LNCaP clone FGC (cell line): ENCODE measurements at regions not wholly inside any gene's neighbourhood (a gene's known extent, or its start where the extent isn't known, plus 50 kb on each side); places are given as distances from the start of the nearest gene placed in this dataset.

ENCODE experiments used
- DNase-seq: peaks from one replicate; pipeline ENCODE4 v3.0.0-alpha.2; 2011; ENCODE audit warnings: low read depth
- H3K4me3 ChIP-seq: 2 replicates; pipeline ENCODE4 v1.5.1; 2011; ENCODE audit warnings: mild to moderate bottlenecking, low read depth, low read length, control low read depth
- TF ChIP-seq, protein P1 (sequence below): IDR thresholded peaks from 2 replicates; pipeline ENCODE4 v1.5.1; 2012; ENCODE audit warnings: mild to moderate bottlenecking; ENCODE audit not compliant: control insufficient read depth, insufficient read depth; ENCODE audit errors: extremely low read depth

- DNase-seq: no peak
- no peak overlapping the region for H3K4me3 ChIP-seq
- TF ChIP-seq, protein P1, sequence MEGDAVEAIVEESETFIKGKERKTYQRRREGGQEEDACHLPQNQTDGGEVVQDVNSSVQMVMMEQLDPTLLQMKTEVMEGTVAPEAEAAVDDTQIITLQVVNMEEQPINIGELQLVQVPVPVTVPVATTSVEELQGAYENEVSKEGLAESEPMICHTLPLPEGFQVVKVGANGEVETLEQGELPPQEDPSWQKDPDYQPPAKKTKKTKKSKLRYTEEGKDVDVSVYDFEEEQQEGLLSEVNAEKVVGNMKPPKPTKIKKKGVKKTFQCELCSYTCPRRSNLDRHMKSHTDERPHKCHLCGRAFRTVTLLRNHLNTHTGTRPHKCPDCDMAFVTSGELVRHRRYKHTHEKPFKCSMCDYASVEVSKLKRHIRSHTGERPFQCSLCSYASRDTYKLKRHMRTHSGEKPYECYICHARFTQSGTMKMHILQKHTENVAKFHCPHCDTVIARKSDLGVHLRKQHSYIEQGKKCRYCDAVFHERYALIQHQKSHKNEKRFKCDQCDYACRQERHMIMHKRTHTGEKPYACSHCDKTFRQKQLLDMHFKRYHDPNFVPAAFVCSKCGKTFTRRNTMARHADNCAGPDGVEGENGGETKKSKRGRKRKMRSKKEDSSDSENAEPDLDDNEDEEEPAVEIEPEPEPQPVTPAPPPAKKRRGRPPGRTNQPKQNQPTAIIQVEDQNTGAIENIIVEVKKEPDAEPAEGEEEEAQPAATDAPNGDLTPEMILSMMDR: no peak
Observed at GRCh38 chr2:41475959-41476358, 571.9 kb upstream of the PKDCC start.

GRCh38 chr2:41482659-41483058, 565.2 kb upstream of the PKDCC start:
- H3K4me3 ChIP-seq: no peak overlapping the region
- no peak for DNase-seq
- TF ChIP-seq, protein P1: no peak

DNA sequence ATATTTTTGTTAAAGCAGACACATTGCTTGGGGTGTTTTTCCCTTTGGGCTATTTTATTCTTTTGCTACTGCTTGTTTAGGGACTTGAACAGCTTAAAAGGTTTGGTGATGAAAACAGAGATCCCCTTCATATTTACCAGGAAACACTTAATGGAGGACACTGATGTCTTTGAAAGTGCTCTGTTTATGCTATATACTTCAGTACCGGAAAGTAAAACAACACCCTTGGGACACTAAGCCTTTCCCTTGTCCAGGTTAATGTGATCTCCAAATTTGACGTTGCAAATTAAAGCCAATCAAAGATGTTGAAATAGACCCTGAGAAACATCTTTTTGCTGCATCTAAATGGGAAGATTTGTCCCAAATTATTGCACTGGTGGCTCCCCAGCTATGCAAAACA, 564.6 kb upstream of the PKDCC start:
- TF ChIP-seq, protein P1: no peak
- DNase-seq: no peak
- no peak overlapping the region for H3K4me3 ChIP-seq

- DNase-seq: no peak
- H3K4me3 ChIP-seq: no peak overlapping the region
- TF ChIP-seq, protein P1: no peak
Observed at GRCh38 chr2:41483982-41484857, 563.6 kb upstream of the PKDCC start.

DNA sequence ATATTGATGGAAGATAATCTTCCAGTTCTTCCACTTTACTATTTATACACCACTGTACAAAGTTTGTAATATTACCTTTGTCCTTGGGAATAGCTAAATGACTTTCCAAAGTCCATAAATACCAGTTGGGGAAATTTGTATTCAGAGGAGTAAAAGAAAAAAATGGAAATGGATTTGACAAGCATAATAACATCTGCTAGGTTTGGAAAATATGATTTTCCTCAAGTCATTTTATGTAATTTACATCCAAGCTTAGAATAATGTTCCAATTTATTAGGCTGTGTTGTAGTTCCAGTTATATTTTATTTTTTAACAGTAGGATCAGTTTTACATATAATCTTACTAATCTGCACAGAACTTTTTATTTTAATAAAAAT, 563.0 kb upstream of the PKDCC start:
- TF ChIP-seq, protein P1: no peak
- no peak for DNase-seq
- H3K4me3 ChIP-seq: no peak overlapping the region

DNA sequence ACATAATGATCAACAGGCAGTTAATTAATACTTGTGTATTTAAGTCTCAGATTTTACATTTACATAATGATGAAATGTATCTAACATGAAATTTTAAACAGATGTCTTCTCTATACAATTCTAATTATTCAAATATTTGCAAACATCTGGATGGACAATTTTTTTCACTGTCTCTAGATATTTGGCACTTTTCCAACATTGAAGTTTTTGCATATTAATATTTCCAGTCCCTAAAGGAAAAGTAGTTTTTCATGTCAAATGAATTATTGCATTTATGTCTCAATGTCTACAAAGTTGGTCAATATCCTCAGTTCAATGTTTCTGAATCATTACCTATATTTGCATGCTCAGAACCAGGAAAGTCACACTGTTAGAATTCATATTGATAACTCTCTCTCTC, 560.9 kb upstream of the PKDCC start:
- TF ChIP-seq, protein P1: no peak
- no peak overlapping the region for H3K4me3 ChIP-seq
- no peak for DNase-seq

- no peak overlapping the region for H3K4me3 ChIP-seq
- TF ChIP-seq, protein P1: no peak
- no peak for DNase-seq
Observed at GRCh38 chr2:41488888-41489287, 558.9 kb upstream of the PKDCC start.
